Stimulated activated CD4-positive, alpha-beta T cell treated with anti-CD3 and anti-CD28 coated beads, TNF-alpha, amount 100 ng/mL, for 48 hours (primary cell): ENCODE measurements at regions not wholly inside any gene's neighbourhood (a gene's known extent, or its start where the extent isn't known, plus 50 kb on each side); places are given as distances from the start of the nearest gene placed in this dataset.

Experiments used
- DNase-seq, 3 donors: peaks; one replicate each; pipeline ENCODE4 v3.0.0-alpha.2; 2020; ENCODE audit warnings: low read depth in 3 of 3

- no peak for DNase-seq
These were observed 489.1 kb upstream of the INTU start for GRCh38 chr4:127143460-127144195.

GRCh38 chr4:127145006-127145540, 487.7 kb upstream of the INTU start:
- DNase-seq: no peak

- DNase-seq: no peak
These were observed 484.6 kb upstream of the INTU start for GRCh38 chr4:127148165-127148564.

GRCh38 chr4:127149086-127149485, 483.7 kb upstream of the INTU start:
- no peak for DNase-seq

GRCh38 chr4:127151941-127152340, 480.8 kb upstream of the INTU start:
- no peak for DNase-seq

GRCh38 chr4:127155116-127155515, 477.6 kb upstream of the INTU start:
- DNase-seq: no peak

GRCh38 chr4:127155555-127155954, 477.2 kb upstream of the INTU start:
- no peak for DNase-seq

- DNase-seq: no peak
These were observed 470.0 kb upstream of the INTU start for GRCh38 chr4:127162741-127163140.

- DNase-seq: no peak
These were observed 466.8 kb upstream of the INTU start for GRCh38 chr4:127165971-127166370.

- no peak for DNase-seq
These were observed 458.6 kb upstream of the INTU start for GRCh38 chr4:127174201-127174600.

- no peak for DNase-seq
These were observed 458.1 kb upstream of the INTU start for GRCh38 chr4:127174616-127175015.

GRCh38 chr4:127179256-127180087, 453.3 kb upstream of the INTU start:
- no peak for DNase-seq

- DNase-seq: no peak
These were observed 451.8 kb upstream of the INTU start for GRCh38 chr4:127181001-127181400.

- no peak for DNase-seq
These were observed 450.1 kb upstream of the INTU start for GRCh38 chr4:127182687-127183086.

GRCh38 chr4:127188847-127189246, 443.9 kb upstream of the INTU start:
- DNase-seq: no peak

- DNase-seq: no peak
These were observed 438.5 kb upstream of the INTU start for GRCh38 chr4:127194281-127194680.

- no peak for DNase-seq
These were observed 436.0 kb upstream of the INTU start for GRCh38 chr4:127196655-127197352.

- no peak for DNase-seq
These were observed 429.1 kb upstream of the INTU start for GRCh38 chr4:127203562-127204200.

- DNase-seq: no peak
These were observed 428.4 kb upstream of the INTU start for GRCh38 chr4:127204322-127204721.

- no peak for DNase-seq
These were observed 423.1 kb upstream of the INTU start for GRCh38 chr4:127209580-127210095.

GRCh38 chr4:127210893-127211649, 421.7 kb upstream of the INTU start:
- DNase-seq: no peak
